ENCODE measurements at regions not wholly inside any gene's neighbourhood (a gene's known extent, or its start where the extent isn't known, plus 50 kb on each side); places are given as distances from the start of the nearest gene placed in this dataset.

GRCh38 chr7:25594122-25594521, 365.8 kb upstream of the NPVF start:
- H4K20me1 ChIP-seq (ENCODE audit: low read length): no peaks in the 10 kb centered on the region
- DNase-seq: no peak
- intact Hi-C loops (cut with micrococcal nuclease): no loop called here
- no peak overlapping the region for H3K9ac ChIP-seq (ENCODE audit: low read length)
- no peaks in the 10 kb centered on the region for H3K79me2 ChIP-seq (ENCODE audit: low read length)
- no peak for ATAC-seq
- H3K4me1 ChIP-seq (ENCODE audit: insufficient read depth, low read length): no peaks in the 10 kb centered on the region
- H3K36me3 ChIP-seq (ENCODE audit: low read depth, low read length): no peaks in the 10 kb centered on the region
- no TSS peak for BruUV-seq (replicated peaks)
- CTCF ChIA-PET: no interaction called here
- TF ChIP-seq CTCF (conservative IDR thresholded peaks at IDR 0.05; ENCODE audit: low read depth, low read length) (no peak), EZH2 (IDR thresholded peaks at IDR 0.05; ENCODE audit: low read length, unreplicated experiment) (no peak), EZH2phosphoT487 (IDR thresholded peaks at IDR 0.05; ENCODE audit: borderline replicate concordance, low read length) (no peak)
- H3K27me3 ChIP-seq (ENCODE audit: low read length): peaks cover 38% of the 10 kb centered on the region; the same call in 1 of the 2 replicates
- H3K4me2 ChIP-seq (ENCODE audit: low read length): no peak overlapping the region
- no peaks in the 10 kb centered on the region for H3K9me3 ChIP-seq (ENCODE audit: low read length)
- no peaks in the 10 kb centered on the region for H3F3A ChIP-seq (ENCODE audit: low read length, unreplicated experiment)
- H2AFZ ChIP-seq (ENCODE audit: low read length): no peak overlapping the region
- no peaks in the 10 kb centered on the region for H3K9me2 ChIP-seq (replicated peaks; ENCODE audit: low read length)
- POLR2A ChIA-PET (ENCODE audit: unreplicated experiment): no interaction called here
- no peak overlapping the region for H3K4me3 ChIP-seq (ENCODE audit: low read length)
- no peak overlapping the region for H3K27ac ChIP-seq (ENCODE audit: low read length)

- TF ChIP-seq CTCF (conservative IDR thresholded peaks at IDR 0.05; ENCODE audit: low read depth, low read length): no peak
- TF ChIP-seq EZH2phosphoT487 (IDR thresholded peaks at IDR 0.05; ENCODE audit: borderline replicate concordance, low read length): no peak
- no peak for TF ChIP-seq EZH2 (IDR thresholded peaks at IDR 0.05; ENCODE audit: low read length, unreplicated experiment)
- Histone ChIP-seq H3K4me2 (ENCODE audit: low read length) (no peak overlapping the region), H3K9ac (ENCODE audit: low read length) (no peak overlapping the region), H3F3A (ENCODE audit: low read length, unreplicated experiment) (no peaks in the 10 kb centered on the region), H3K9me3 (ENCODE audit: low read length) (no peaks in the 10 kb centered on the region), H2AFZ (ENCODE audit: low read length) (no peak overlapping the region), H3K27me3 (ENCODE audit: low read length) (peaks cover 33% of the 10 kb centered on the region; the same call in 1 of the 2 replicates), H3K79me2 (ENCODE audit: low read length) (no peaks in the 10 kb centered on the region), H3K4me1 (ENCODE audit: insufficient read depth, low read length) (no peaks in the 10 kb centered on the region), H3K27ac (ENCODE audit: low read length) (no peak overlapping the region), H4K20me1 (ENCODE audit: low read length) (no peaks in the 10 kb centered on the region), H3K9me2 (replicated peaks; ENCODE audit: low read length) (no peaks in the 10 kb centered on the region), H3K4me3 (ENCODE audit: low read length) (no peak overlapping the region), H3K36me3 (ENCODE audit: low read depth, low read length) (no peaks in the 10 kb centered on the region)
- no TSS peak for BruUV-seq (replicated peaks)
- intact Hi-C loops (cut with micrococcal nuclease): no loop called here
- no peak for DNase-seq
- ChIA-PET CTCF (no interaction called here), POLR2A (ENCODE audit: unreplicated experiment) (no interaction called here)
- ATAC-seq: no peak
Observed at GRCh38 chr7:25594728-25595127, 366.4 kb upstream of the NPVF start.

DNA sequence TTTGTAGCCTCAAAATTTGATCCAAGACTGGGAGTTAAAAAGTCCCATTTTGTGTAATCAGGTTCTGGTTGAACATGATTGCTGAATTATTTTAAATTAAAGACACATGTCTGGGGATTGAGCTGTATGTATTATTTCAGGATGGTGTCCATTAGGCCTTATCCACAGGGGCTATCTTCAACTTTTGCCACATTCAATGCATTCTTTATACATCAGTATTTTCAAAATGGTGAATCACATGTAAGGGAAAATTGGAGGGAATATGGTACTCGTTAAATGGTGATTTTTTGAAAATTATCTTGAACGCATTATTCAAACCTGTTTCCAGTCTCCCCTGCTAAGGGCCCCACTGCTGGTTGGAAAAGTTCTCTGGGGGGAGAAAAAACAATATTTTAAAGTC, 367.7 kb upstream of the NPVF start:
- CTCF ChIA-PET: no interaction called here
- no peak for ATAC-seq
- Histone ChIP-seq H2AFZ (ENCODE audit: low read length) (no peak overlapping the region), H3K4me2 (ENCODE audit: low read length) (no peak overlapping the region), H3K4me3 (ENCODE audit: low read length) (no peak overlapping the region), H3K27ac (ENCODE audit: low read length) (no peak overlapping the region), H3K4me1 (ENCODE audit: insufficient read depth, low read length) (no peaks in the 10 kb centered on the region), H3F3A (ENCODE audit: low read length, unreplicated experiment) (no peaks in the 10 kb centered on the region), H3K9me3 (ENCODE audit: low read length) (no peaks in the 10 kb centered on the region), H4K20me1 (ENCODE audit: low read length) (no peaks in the 10 kb centered on the region), H3K79me2 (ENCODE audit: low read length) (no peaks in the 10 kb centered on the region), H3K9ac (ENCODE audit: low read length) (no peak overlapping the region), H3K36me3 (ENCODE audit: low read depth, low read length) (no peaks in the 10 kb centered on the region), H3K27me3 (ENCODE audit: low read length) (peaks cover 29% of the 10 kb centered on the region; the same call in 1 of the 2 replicates), H3K9me2 (replicated peaks; ENCODE audit: low read length) (no peaks in the 10 kb centered on the region)
- TF ChIP-seq EZH2 (IDR thresholded peaks at IDR 0.05; ENCODE audit: low read length, unreplicated experiment) (no peak), CTCF (conservative IDR thresholded peaks at IDR 0.05; ENCODE audit: low read depth, low read length) (no peak), EZH2phosphoT487 (IDR thresholded peaks at IDR 0.05; ENCODE audit: borderline replicate concordance, low read length) (no peak)
- BruUV-seq (replicated peaks): no TSS peak
- POLR2A ChIA-PET (ENCODE audit: unreplicated experiment): no interaction called here
- intact Hi-C loops (cut with micrococcal nuclease): no loop called here
- no peak for DNase-seq

Measured in PC-3 (cell line).